Right cardiac atrium (tissue), 5 donors: ENCODE measurements at regions not wholly inside any gene's neighbourhood (a gene's known extent, or its start where the extent isn't known, plus 50 kb on each side); places are given as distances from the start of the nearest gene placed in this dataset.
A peak's percentile ranks its signal among the peaks of the same experiment; 100 is the strongest.

ENCODE experiments used
- ATAC-seq, 2 donors: fragments of 200-7000 bp; cut with Tn5 transposase; one replicate each; pipeline versions ENCODE4 v1.8.0 to v1.9.1; 2020; ENCODE audit warnings: moderate library complexity in 2 of 2, mild to moderate bottlenecking in 1 of 2
- DNase-seq, 3 donors: peaks; one replicate each; pipeline ENCODE4 v3.0.0-alpha.2; 2020
- H3K27ac ChIP-seq: one replicate; pipeline ENCODE4 v1.5.1; 2013; ENCODE audit warnings: mild to moderate bottlenecking, low read length, control low read depth, moderate library complexity
- H3K27me3 ChIP-seq: one replicate; pipeline ENCODE4 v1.6.1; 2013; ENCODE audit not compliant: control insufficient read depth, insufficient read depth
- H3K4me1 ChIP-seq: one replicate; pipeline ENCODE4 v1.6.1; 2013; ENCODE audit warnings: low read length; ENCODE audit not compliant: control insufficient read depth, insufficient read depth
- H3K4me3 ChIP-seq: one replicate; pipeline ENCODE4 v1.5.1; 2013; ENCODE audit warnings: low read length, control low read depth
- H3K9me3 ChIP-seq: one replicate; pipeline ENCODE4 v1.6.1; 2013; ENCODE audit warnings: low read length; ENCODE audit not compliant: control insufficient read depth
- WGBS: extraction: QIAGEN DNeasy Blood & Tissue Kit; methylation state at CpG from one replicate; pipeline ENCODE4 v1.1.7; 2013; 5-methylcytosine and 5-hydroxymethylcytosine counted together
- intact Hi-C, 4 donors: fragments of 100-400 bp; cut with DNase I; formaldehyde crosslinking; loops; one replicate each; pipeline versions ENCODE4 v1.11.0 to v1.14.0; 2022 to 2023
- donor health status: healthy with polysubstance abuse.
- donor health status: DM: no; HTN: yes; CAD: no.
- donor health status: DM: no; HTN: no; CAD: no.
- donor health status: DM: no; HTN: yes; CAD: no; lungs with severe emphysema.
- donor health status: DM: yes; HTN: yes; CAD: no.

DNA sequence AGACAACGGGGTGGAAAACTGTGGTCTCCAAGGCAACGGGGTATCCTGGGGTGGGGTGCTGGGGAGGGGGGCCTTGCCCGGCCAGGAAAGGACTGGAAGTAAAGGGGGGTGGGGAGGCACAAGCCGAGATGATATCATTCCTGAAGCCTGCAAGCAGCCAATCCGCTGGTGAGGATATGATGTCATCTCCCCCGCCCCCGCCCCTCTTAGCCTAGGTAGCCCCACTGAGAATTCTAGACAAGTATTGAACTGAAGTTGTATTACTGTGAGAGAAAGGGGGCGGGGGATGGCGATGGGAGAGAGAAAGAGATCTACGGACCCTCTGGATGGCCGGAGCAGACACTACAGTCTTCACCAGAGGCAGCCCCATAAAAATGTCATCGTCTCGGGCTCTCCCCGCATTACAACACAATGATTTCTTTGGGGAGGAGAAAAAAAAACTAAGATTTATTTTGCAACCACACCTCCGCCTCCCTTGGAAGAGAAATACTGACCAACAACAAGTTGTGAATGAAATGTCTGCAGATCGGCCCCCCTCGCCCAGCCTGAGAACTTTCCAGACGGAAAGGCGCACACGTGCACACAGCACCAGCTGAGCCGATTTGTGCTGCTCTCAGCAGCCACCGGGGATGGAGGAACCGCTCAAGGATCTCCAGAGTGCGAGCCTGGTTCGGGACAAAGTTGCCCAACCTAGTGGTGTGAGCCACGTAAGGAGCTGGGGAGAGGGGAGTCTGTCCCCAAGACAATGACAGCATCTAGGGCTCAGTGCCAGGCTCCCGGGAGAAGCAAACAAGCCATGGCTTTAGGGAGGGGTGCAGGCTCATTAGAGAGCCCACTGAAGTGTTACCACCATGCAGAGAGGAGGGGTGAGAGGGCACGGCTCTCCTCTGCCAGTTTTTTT is 222.1 kb downstream of the SOX9 start:
- 47% methylated on average over 28 of the region's 28 CpGs for WGBS
- Histone ChIP-seq H3K9me3 (no peaks in the 10 kb centered on the region), H3K27me3 (no peaks in the 10 kb centered on the region), H3K27ac (peak overlapping the region; percentile 26), H3K4me3 (no peak overlapping the region), H3K4me1 (peaks cover 4% of the 10 kb centered on the region)
- peak; percentile 81 to 82 for ATAC-seq
- peak; percentile 84 to 86 (median 86) for DNase-seq
- intact Hi-C loops: no loop called here

GRCh38 chr17:72343911-72344310 is 223.1 kb downstream of the SOX9 start:
- H3K4me1 ChIP-seq: no peaks in the 10 kb centered on the region
- H3K9me3 ChIP-seq: no peaks in the 10 kb centered on the region
- no peak overlapping the region for H3K4me3 ChIP-seq
- 76% methylated on average over 8 of the region's 8 CpGs for WGBS
- H3K27ac ChIP-seq: no peak overlapping the region
- DNase-seq: no peak
- intact Hi-C loops: no loop called here
- no peaks in the 10 kb centered on the region for H3K27me3 ChIP-seq
- no peak for ATAC-seq

DNA sequence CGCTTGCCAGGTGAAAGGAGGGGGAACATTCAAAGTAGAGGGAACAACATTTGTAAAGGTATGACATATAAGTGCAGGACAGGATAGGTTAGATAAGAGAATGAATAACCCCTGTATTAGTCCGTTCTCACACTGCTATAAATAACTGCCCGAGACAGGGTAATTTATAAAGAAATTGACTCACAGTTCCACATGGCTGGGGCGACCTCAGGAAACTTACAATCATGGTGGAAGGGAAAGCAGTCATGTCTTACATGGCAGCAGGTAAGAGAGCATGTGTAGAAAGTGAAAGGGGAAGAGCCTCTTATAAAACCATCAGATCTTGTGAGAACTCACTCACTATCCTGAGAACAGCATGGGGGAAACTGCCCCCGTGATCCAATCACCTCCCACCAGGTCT is 223.8 kb downstream of the SOX9 start:
- no peaks in the 10 kb centered on the region for H3K4me1 ChIP-seq
- no peak overlapping the region for H3K4me3 ChIP-seq
- H3K27me3 ChIP-seq: no peaks in the 10 kb centered on the region
- ATAC-seq (no peak), DNase-seq (no peak)
- H3K9me3 ChIP-seq: no peaks in the 10 kb centered on the region
- intact Hi-C loops: no loop called here
- 76% methylated on average over 5 of the region's 5 CpGs for WGBS
- H3K27ac ChIP-seq: no peak overlapping the region

GRCh38 chr17:72345088-72345487 is 224.3 kb downstream of the SOX9 start:
- Histone ChIP-seq H3K27me3 (no peaks in the 10 kb centered on the region), H3K9me3 (no peaks in the 10 kb centered on the region), H3K4me3 (no peak overlapping the region), H3K4me1 (no peaks in the 10 kb centered on the region), H3K27ac (no peak overlapping the region)
- intact Hi-C loops: no loop called here
- 78% methylated on average over 3 of the region's 3 CpGs for WGBS
- DNase-seq: no peak
- no peak for ATAC-seq

- Histone ChIP-seq H3K9me3 (no peaks in the 10 kb centered on the region), H3K27ac (no peak overlapping the region), H3K4me3 (no peak overlapping the region), H3K4me1 (no peaks in the 10 kb centered on the region), H3K27me3 (no peaks in the 10 kb centered on the region)
- DNase-seq: no peak
- intact Hi-C loops: no loop called here
- ATAC-seq: no peak
- WGBS: 90% methylated on average over 5 of the region's 5 CpGs
Observed at GRCh38 chr17:72345536-72345935, 224.7 kb downstream of the SOX9 start.

DNA sequence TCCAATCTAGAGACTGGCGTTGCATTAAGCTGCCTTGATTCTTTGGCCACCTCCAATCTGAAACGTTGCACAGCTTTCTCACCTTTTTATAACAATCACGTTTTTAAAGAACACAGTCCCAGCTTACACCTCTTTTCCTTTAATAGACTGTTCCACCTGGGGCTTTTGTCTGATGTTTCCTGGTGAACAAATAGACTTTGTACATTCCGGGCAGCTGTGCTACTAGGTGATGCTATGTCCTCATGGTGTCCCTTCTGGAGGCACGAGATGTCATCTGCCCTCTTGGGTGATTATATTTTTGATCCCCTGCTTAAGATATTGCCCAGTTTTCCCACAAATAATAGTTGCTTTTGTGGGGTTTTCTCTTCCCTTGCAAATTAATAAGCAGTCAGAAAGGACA is 225.5 kb downstream of the SOX9 start:
- Histone ChIP-seq H3K4me1 (no peaks in the 10 kb centered on the region), H3K4me3 (no peak overlapping the region), H3K9me3 (no peaks in the 10 kb centered on the region), H3K27ac (no peak overlapping the region), H3K27me3 (no peaks in the 10 kb centered on the region)
- 75% methylated on average over 5 of the region's 5 CpGs for WGBS
- intact Hi-C loops: no loop called here
- ATAC-seq (no peak), DNase-seq (no peak)

DNA sequence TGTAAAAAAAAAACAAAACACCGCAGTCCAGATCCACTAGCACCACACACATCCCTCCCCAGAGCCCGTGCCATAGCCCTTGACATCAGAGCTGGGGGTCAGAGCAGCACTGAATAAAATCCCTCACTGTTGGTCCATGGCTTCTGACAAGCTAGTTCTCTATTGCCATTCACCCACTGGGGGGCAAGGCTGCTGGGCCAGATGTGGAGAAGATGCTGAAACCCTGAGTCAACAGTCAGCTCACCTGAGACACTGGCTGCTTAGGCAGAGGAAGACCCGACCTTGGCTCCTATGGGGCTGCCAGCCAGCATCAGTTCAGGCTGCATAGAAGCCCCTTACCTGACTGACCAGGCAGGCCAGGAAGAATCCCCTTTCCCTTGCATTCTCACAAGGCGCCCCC is 228.2 kb downstream of the SOX9 start:
- DNase-seq: no peak
- Histone ChIP-seq H3K27ac (no peak overlapping the region), H3K4me1 (no peaks in the 10 kb centered on the region), H3K4me3 (no peak overlapping the region), H3K27me3 (no peaks in the 10 kb centered on the region), H3K9me3 (no peaks in the 10 kb centered on the region)
- no peak for ATAC-seq
- intact Hi-C loops: no loop called here
- WGBS: 77% methylated on average over 4 of the region's 4 CpGs

GRCh38 chr17:72349491-72349995 is 228.7 kb downstream of the SOX9 start:
- intact Hi-C loops: no loop called here
- DNase-seq (no peak), ATAC-seq (no peak)
- Histone ChIP-seq H3K4me1 (no peaks in the 10 kb centered on the region), H3K9me3 (no peaks in the 10 kb centered on the region), H3K4me3 (no peak overlapping the region), H3K27ac (no peak overlapping the region), H3K27me3 (no peaks in the 10 kb centered on the region)
- WGBS: 81% methylated on average over 13 of the region's 13 CpGs

GRCh38 chr17:72350073-72350472 is 229.3 kb downstream of the SOX9 start:
- intact Hi-C loops: no loop called here
- H3K4me3 ChIP-seq: no peak overlapping the region
- 90% methylated on average over 3 of the region's 3 CpGs for whole genome bisulfite sequencing
- no peaks in the 10 kb centered on the region for H3K4me1 ChIP-seq
- no peak overlapping the region for H3K27ac ChIP-seq
- H3K27me3 ChIP-seq: no peaks in the 10 kb centered on the region
- H3K9me3 ChIP-seq: no peaks in the 10 kb centered on the region
- no peak for DNase-seq
- ATAC-seq: no peak

- Histone ChIP-seq H3K4me1 (no peaks in the 10 kb centered on the region), H3K9me3 (no peaks in the 10 kb centered on the region), H3K27me3 (no peaks in the 10 kb centered on the region), H3K27ac (no peak overlapping the region), H3K4me3 (no peak overlapping the region)
- DNase-seq (no peak), ATAC-seq (no peak)
- 86% methylated on average over 6 of the region's 6 CpGs for WGBS
- intact Hi-C loops: no loop called here
Observed at GRCh38 chr17:72351365-72351764, 230.5 kb downstream of the SOX9 start.

DNA sequence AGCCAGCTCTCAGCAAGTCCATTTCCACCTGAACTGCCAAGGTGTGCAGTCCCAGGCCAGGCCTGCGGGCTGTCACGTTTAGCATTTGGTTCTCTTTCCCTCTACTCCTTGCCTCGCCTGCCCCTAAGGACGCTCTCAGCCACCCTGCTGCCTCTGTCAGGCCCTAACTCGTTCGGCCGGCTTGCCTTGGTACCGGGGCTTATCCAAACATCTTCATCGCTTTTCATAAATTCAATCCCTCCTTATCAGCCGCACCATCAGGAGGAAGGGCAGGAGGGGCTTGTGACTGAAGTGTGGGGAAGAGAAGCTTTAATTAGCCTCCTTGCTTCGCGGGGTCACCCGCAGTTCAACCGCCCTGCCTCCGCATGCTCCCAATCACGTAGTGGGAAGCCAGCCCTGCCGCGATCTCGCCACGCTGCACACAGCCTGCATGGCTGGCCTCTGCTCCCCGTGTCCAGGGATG is 231.1 kb downstream of the SOX9 start:
- Histone ChIP-seq H3K4me3 (no peak overlapping the region), H3K27ac (no peak overlapping the region), H3K4me1 (no peaks in the 10 kb centered on the region), H3K9me3 (no peaks in the 10 kb centered on the region), H3K27me3 (no peaks in the 10 kb centered on the region)
- no peak for DNase-seq
- WGBS: 55% methylated on average over 21 of the region's 21 CpGs
- intact Hi-C loops: no loop called here
- ATAC-seq: no peak
